IMR-90 (cell line): ENCODE measurements at regions not wholly inside any gene's neighbourhood (a gene's known extent, or its start where the extent isn't known, plus 50 kb on each side); places are given as distances from the start of the nearest gene placed in this dataset.

Source experiments
- ATAC-seq: fragments of 200-7000 bp; cut with Tn5 transposase; 2 replicates; pipeline ENCODE4 v1.9.1; 2020; ENCODE audit warnings: low read depth, mild to moderate bottlenecking, moderate library complexity
- BruUV-seq: library from RNA; stranded (reverse); fragments of 400-500 nt; replicated peaks from 2 replicates; lab custom pipeline; 2021; lab: Mats Ljungman, UMichigan
- CTCF ChIA-PET: fragments of 300-600 bp; formaldehyde crosslinking; extraction: SDS; loops from one replicate; lab custom pipeline; 2021; ENCODE audit warnings: antibody characterized with exemption; lab: Yijun Ruan, JAX
- POLR2A ChIA-PET: fragments of 300-600 bp; sonication (Branson Sonifier 250); formaldehyde crosslinking; loops from one replicate; lab custom pipeline; 2022; ENCODE audit warnings: antibody characterized with exemption; ENCODE audit not compliant: unreplicated experiment; lab: Charles Lee
- DNase-seq: peaks from one replicate; pipeline ENCODE4 v3.0.0; 2013
- H2AFZ ChIP-seq: replicated peaks from 2 replicates; pipeline ENCODE3; 2013; ENCODE audit warnings: low read length, mild to moderate bottlenecking; ENCODE audit not compliant: poor library complexity
- H2AK5ac ChIP-seq: 2 replicates; pipeline ENCODE4 v1.6.1; 2013; ENCODE audit warnings: low read depth, low read length, inconsistent platforms
- H2AK9ac ChIP-seq: replicated peaks from 2 replicates; pipeline ENCODE3; 2013; ENCODE audit warnings: mild to moderate bottlenecking, low read depth, low read length, moderate library complexity; ENCODE audit not compliant: poor library complexity
- H2BK120ac ChIP-seq: 2 replicates; pipeline ENCODE4 v1.6.1; 2013; ENCODE audit warnings: low read depth, low read length, inconsistent platforms
- H2BK15ac ChIP-seq: 3 replicates; pipeline ENCODE4 v1.6.1; 2013; ENCODE audit warnings: low read depth, low read length, inconsistent platforms
- H2BK20ac ChIP-seq: 2 replicates; pipeline ENCODE4 v1.6.1; 2013; ENCODE audit warnings: low read depth, mild to moderate bottlenecking, inconsistent platforms, low read length, moderate library complexity
- H2BK5ac ChIP-seq: 2 replicates; pipeline ENCODE4 v1.6.1; 2013; ENCODE audit warnings: mild to moderate bottlenecking, low read depth, low read length, inconsistent platforms; ENCODE audit not compliant: poor library complexity, severe bottlenecking
- H3K14ac ChIP-seq: replicated peaks from 2 replicates; pipeline ENCODE4 v1.6.1; 2013; ENCODE audit warnings: low read depth, low read length, inconsistent platforms
- H3K18ac ChIP-seq: 2 replicates; pipeline ENCODE4 v1.6.1; 2013; ENCODE audit warnings: low read depth, low read length, control low read depth
- H3K23ac ChIP-seq: 2 replicates; pipeline ENCODE4 v1.6.1; 2013; ENCODE audit warnings: low read depth, low read length, inconsistent platforms
- H3K27ac ChIP-seq: 2 replicates; pipeline ENCODE4 v1.5.1; 2013; ENCODE audit warnings: mild to moderate bottlenecking, control low read depth, low read length; ENCODE audit not compliant: insufficient read depth
- H3K27me3 ChIP-seq: 2 replicates; pipeline ENCODE4 v1.6.1; 2013; ENCODE audit warnings: low read length; ENCODE audit not compliant: control insufficient read depth, insufficient read depth
- H3K36me3 ChIP-seq: 2 replicates; pipeline ENCODE4 v1.6.1; 2013; ENCODE audit warnings: low read length, mixed read lengths; ENCODE audit not compliant: control insufficient read depth, insufficient read depth
- H3K4ac ChIP-seq: 2 replicates; pipeline ENCODE4 v1.6.1; 2013; ENCODE audit warnings: low read depth, low read length, inconsistent platforms
- H3K4me1 ChIP-seq: 2 replicates; pipeline ENCODE4 v1.6.1; 2013; ENCODE audit warnings: low read length, mixed read lengths; ENCODE audit not compliant: control insufficient read depth, insufficient read depth
- H3K4me2 ChIP-seq: 2 replicates; pipeline ENCODE4 v1.6.1; 2013; ENCODE audit warnings: low read depth, mild to moderate bottlenecking, control low read depth, low read length, moderate library complexity
- H3K4me3 ChIP-seq: 2 replicates; pipeline ENCODE4 v1.5.1; 2013; ENCODE audit warnings: low read depth, mild to moderate bottlenecking, control low read depth, low read length, moderate library complexity; ENCODE audit not compliant: insufficient read depth
- H3K56ac ChIP-seq: 2 replicates; pipeline ENCODE4 v1.6.1; 2013; ENCODE audit warnings: low read length, inconsistent platforms; ENCODE audit not compliant: insufficient read depth; ENCODE audit errors: extremely low read depth
- H3K79me1 ChIP-seq, 2 experiments: 2 replicates each; pipeline ENCODE4 v1.6.1; 2013; ENCODE audit warnings: low read length in 2 of 2, inconsistent platforms in 1 of 2, low read depth in 1 of 2
- H3K9ac ChIP-seq: 2 replicates; pipeline ENCODE4 v1.6.1; 2013; ENCODE audit warnings: low read depth, low read length, control low read depth
- H3K9me1 ChIP-seq: 2 replicates; pipeline ENCODE4 v1.6.1; 2013; ENCODE audit warnings: low read length, inconsistent platforms; ENCODE audit not compliant: insufficient read depth
- H3K9me3 ChIP-seq: 2 replicates; pipeline ENCODE4 v1.6.1; 2013; ENCODE audit warnings: low read length; ENCODE audit not compliant: control insufficient read depth, insufficient read depth
- H4K20me1 ChIP-seq: 2 replicates; pipeline ENCODE4 v1.6.1; 2013; ENCODE audit warnings: low read length, inconsistent platforms; ENCODE audit not compliant: insufficient read depth
- H4K5ac ChIP-seq: 2 replicates; pipeline ENCODE4 v1.6.1; 2013; ENCODE audit warnings: mild to moderate bottlenecking, low read depth, low read length, control low read depth
- H4K8ac ChIP-seq, 2 experiments: 2 replicates each; pipeline ENCODE4 v1.6.1; 2013; ENCODE audit warnings: low read depth in 2 of 2, low read length in 2 of 2, control low read depth in 1 of 2, inconsistent platforms in 1 of 2
- H4K91ac ChIP-seq: 2 replicates; pipeline ENCODE4 v1.6.1; 2013; ENCODE audit warnings: low read depth, low read length, inconsistent platforms; ENCODE audit not compliant: insufficient read depth
- FOS ChIP-seq: fragments of 150-350 bp; IDR thresholded peaks from 2 replicates; pipeline ENCODE4 v1.6.1; 2016; ENCODE audit warnings: low read depth, low read length
- MAFK ChIP-seq: IDR thresholded peaks from 2 replicates; pipeline ENCODE4 v1.6.1; 2012; ENCODE audit warnings: low read depth, low read length, improper control_type of control experiment
- MXI1 ChIP-seq: IDR thresholded peaks from 2 replicates; pipeline ENCODE4 v1.6.1; 2012; ENCODE audit warnings: low read depth, mild to moderate bottlenecking, low read length, moderate library complexity, borderline replicate concordance
- RFX5 ChIP-seq: IDR thresholded peaks from 2 replicates; pipeline ENCODE4 v1.8.0; 2012; ENCODE audit warnings: low read depth, mild to moderate bottlenecking, low read length, moderate library complexity
- WGBS, 2 experiments: methylation state at CpG; one replicate each; pipeline versions ENCODE4 v1.1.5 to v1.1.7; 2013; ENCODE audit warnings: missing lambda C conversion rate in 2 of 2; ENCODE audit not compliant: insufficient read length in 1 of 2; ENCODE audit errors: extremely low coverage in 2 of 2; 5-methylcytosine and 5-hydroxymethylcytosine counted together
- dilution Hi-C: fragments of 300-500 bp; cut with HindIII; formaldehyde crosslinking; loops from one replicate; pipeline ENCODE4 v1.14.3; 2018; ENCODE audit warnings: low sequenced_read_pairs; ENCODE audit not compliant: unreplicated experiment
- in situ Hi-C: fragments of 300-500 bp; cut with MboI; formaldehyde crosslinking; loops from 3 replicates; pipeline ENCODE4 v1.14.3; 2019; ENCODE audit warnings: low sequenced_read_pairs, inconsistent platforms, mixed read lengths
- intact Hi-C: fragments of 100-400 bp; cut with micrococcal nuclease; formaldehyde crosslinking; loops from 2 replicates; pipeline ENCODE4 v1.10.0; 2022

DNA sequence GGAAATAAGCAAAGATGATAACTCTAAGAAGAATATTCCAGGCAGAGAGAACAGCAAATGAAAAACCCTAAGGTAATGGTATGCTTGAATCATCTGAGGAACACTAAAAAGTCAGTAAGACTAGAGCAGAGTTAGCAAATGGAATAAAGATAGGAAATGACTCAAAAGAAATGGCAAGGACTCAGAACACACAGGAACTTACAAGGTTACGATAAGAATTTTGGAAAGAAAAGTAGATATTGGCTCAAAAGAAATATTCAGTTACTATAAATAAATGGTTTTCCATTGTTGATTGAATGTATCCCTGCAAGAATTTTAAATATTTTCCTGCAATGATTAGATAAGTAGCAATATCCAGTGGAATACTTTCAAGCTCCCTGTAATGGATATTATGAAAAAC, 705.8 kb downstream of the C12orf50 start:
- H2AK9ac ChIP-seq: no peak overlapping the region
- ChIA-PET POLR2A (no interaction called here), CTCF (interaction anchor here (1.3 kb wide), 1 partner anchor 23 kb away, joined by 3 read pairs; no protein-coding TSS in a partner anchor)
- H2AFZ ChIP-seq: no peak overlapping the region
- no peak overlapping the region for H2BK20ac ChIP-seq
- no peak overlapping the region for H4K8ac ChIP-seq
- no peaks in the 10 kb centered on the region for H3K9me3 ChIP-seq
- no peak overlapping the region; the same call in 1 of the 2 replicates for H2BK120ac ChIP-seq
- no CpG with 5 or more reads among the region's 1 CpG for WGBS, 2 experiments
- dilution Hi-C loops: no loop called here
- intact Hi-C loops: no loop called here
- BruUV-seq: no TSS peak
- H3K79me1 ChIP-seq: no peaks in the 10 kb centered on the region
- no peak overlapping the region for H4K5ac ChIP-seq
- H3K27me3 ChIP-seq: no peaks in the 10 kb centered on the region
- no peak overlapping the region for H3K4me2 ChIP-seq
- TF ChIP-seq MXI1: no peak
- TF ChIP-seq RFX5: no peak
- no peak for TF ChIP-seq FOS
- no peak for TF ChIP-seq MAFK
- no peak overlapping the region for H3K14ac ChIP-seq
- H4K91ac ChIP-seq: no peak overlapping the region
- no peaks in the 10 kb centered on the region for H3K36me3 ChIP-seq
- H3K27ac ChIP-seq: no peak overlapping the region
- H3K9me1 ChIP-seq: no peaks in the 10 kb centered on the region
- H2AK5ac ChIP-seq: no peak overlapping the region
- H3K23ac ChIP-seq: no peak overlapping the region
- ATAC-seq: peak; percentile 93
- no peak overlapping the region for H3K56ac ChIP-seq
- H4K20me1 ChIP-seq: no peaks in the 10 kb centered on the region
- 0 out of 2 replicates have a peak overlapping the region, but pooled peaks have one; percentile 27 for H3K4ac ChIP-seq
- in situ Hi-C loops: no loop called here
- no peak overlapping the region for H3K4me3 ChIP-seq
- H3K4me1 ChIP-seq: peaks cover 7% of the 10 kb centered on the region
- no peak overlapping the region for H3K18ac ChIP-seq
- peak; percentile 94 for DNase-seq
- H3K9ac ChIP-seq: no peak overlapping the region
- no peak overlapping the region for H2BK5ac ChIP-seq
- H2BK15ac ChIP-seq: no peak overlapping the region
